Fibroblast of lung (primary cell): ENCODE measurements at regions not wholly inside any gene's neighbourhood (a gene's known extent, or its start where the extent isn't known, plus 50 kb on each side); places are given as distances from the start of the nearest gene placed in this dataset.

Experiments used
- EZH2 ChIP-seq: IDR thresholded peaks from 2 replicates; pipeline ENCODE4 v1.5.1; 2012; ENCODE audit warnings: low read length, control low read depth, mild to moderate bottlenecking; ENCODE audit errors: missing control alignments
- TF ChIP-seq, protein P1 (sequence below), 2 donors: IDR thresholded peaks in 1 of 2; conservative IDR thresholded peaks in 1 of 2; 1 replicate in 1 of 2; 2 replicates in 1 of 2; pipeline ENCODE4 v1.5.1; 2011 to 2012; ENCODE audit warnings: low read length in 2 of 2, control low read depth in 1 of 2, inconsistent platforms in 1 of 2, low read depth in 1 of 2, mild to moderate bottlenecking in 1 of 2

DNA sequence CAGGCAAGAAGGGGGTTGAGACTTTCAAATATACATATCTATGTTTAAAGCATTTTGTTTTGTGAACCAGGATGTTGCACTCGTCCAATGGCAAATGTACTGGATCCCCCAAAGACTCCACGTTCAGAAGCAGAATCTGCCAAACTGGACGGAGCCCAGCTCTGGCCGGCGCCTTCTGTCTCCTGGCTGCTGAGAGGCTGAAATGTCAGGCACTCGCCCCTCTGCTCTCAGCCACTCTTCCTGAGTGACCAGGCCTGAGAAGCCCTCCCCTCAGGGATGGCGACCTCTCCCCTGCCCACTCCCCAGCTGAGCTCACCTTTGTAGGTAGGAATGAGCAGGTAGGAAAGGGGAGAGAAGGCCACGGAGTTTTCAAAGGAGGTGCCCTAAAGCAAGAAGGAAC is 187.5 kb upstream of the FOXF1 start:
- TF ChIP-seq, protein P1, sequence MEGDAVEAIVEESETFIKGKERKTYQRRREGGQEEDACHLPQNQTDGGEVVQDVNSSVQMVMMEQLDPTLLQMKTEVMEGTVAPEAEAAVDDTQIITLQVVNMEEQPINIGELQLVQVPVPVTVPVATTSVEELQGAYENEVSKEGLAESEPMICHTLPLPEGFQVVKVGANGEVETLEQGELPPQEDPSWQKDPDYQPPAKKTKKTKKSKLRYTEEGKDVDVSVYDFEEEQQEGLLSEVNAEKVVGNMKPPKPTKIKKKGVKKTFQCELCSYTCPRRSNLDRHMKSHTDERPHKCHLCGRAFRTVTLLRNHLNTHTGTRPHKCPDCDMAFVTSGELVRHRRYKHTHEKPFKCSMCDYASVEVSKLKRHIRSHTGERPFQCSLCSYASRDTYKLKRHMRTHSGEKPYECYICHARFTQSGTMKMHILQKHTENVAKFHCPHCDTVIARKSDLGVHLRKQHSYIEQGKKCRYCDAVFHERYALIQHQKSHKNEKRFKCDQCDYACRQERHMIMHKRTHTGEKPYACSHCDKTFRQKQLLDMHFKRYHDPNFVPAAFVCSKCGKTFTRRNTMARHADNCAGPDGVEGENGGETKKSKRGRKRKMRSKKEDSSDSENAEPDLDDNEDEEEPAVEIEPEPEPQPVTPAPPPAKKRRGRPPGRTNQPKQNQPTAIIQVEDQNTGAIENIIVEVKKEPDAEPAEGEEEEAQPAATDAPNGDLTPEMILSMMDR (conservative IDR thresholded peaks at IDR 0.05 in 1 of 2, IDR thresholded peaks at IDR 0.05 in 1 of 2; ENCODE audit: low read depth in 1 of 2, low read length in 2 of 2), result no peak
- no peak for TF ChIP-seq EZH2
